Fibroblast of skin of left quadriceps (primary cell): ENCODE measurements at regions not wholly inside any gene's neighbourhood (a gene's known extent, or its start where the extent isn't known, plus 50 kb on each side); places are given as distances from the start of the nearest gene placed in this dataset.

Experiments
- DNase-seq, 2 experiments: peaks; one replicate each; pipeline ENCODE4 v3.0.0-alpha.2; 2013; ENCODE audit warnings: low read depth in 2 of 2

DNA sequence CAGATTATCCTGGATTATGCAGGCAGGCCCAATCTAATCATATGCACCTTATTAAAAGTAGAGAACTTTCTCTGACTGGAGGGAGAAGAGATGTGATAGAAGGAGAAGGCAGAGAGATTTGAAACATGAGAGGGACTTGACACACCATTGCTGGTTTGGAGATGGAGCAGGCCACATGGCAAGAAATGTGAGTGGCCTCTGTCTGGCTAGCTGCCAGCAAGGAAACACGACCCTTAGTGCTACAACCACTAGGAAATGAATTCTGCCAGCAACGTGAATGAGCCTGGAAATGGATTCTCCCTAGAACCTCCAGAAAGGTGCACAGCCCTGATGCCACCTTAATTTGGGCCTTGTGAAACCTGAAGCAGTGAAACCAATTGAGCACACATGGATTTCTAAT is 79.5 kb upstream of the MBNL3 start:
- DNase-seq = no peak

DNA sequence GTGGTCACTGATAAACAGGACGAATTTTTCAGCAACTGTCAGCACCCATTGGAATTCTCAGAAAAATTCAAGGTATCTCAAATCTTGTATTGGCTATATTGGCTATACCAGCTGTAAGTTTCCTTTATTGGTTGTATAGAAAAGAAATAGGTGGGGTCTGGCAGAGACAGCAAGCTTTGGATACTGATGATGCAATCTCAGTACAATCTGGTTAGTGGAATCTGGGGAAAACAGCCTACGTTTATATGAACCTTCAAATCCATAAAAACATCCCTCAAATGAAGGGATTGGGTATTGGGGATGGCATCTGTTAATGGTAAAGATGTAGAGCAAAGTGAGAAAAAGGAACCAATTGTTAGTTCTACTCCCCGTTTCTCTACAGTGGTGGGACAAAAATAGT is 76.4 kb upstream of the MBNL3 start:
- peak in 1 of 2 experiments; percentile 8 for DNase-seq

DNA sequence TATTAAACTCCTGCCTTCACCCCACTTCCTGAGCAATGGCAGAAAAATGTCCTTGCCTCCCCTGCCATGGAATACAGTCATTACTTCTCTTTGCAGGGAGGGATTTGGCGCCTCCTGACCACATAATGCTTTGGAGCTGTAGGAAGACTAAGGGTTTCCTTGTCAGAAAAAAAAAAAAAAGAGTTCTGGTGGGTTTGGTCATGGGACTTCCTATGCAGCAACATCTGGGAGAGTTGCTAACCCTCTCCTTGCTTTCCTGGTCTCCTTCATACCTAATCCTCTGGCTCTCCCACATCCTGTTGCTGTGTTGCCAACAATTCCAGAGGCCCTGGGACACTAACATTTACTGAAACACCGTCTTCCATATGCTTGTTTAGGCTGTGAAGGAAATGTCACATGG is 75.1 kb upstream of the MBNL3 start:
- peak; percentile 38 to 39 for DNase-seq

DNA sequence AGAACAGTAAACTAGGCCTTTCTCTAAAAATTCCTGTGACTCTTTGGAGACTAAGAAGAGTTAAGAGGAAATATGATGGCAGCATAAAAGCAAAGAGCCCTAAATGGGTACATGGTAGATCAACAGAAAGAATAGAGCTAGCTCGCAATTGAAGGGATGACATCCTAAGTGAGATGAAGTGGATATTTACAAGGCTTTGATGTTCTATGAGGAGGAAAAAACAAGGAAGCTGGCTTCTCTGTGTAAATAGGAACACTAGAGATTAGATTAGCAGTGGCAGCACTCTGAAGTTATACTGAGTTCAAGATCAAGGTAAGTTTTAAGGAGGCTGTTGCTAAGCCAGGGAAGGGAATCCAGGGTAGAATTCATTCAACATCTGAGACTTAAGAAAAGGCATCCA is 73.1 kb upstream of the MBNL3 start:
- DNase-seq = no peak

DNA sequence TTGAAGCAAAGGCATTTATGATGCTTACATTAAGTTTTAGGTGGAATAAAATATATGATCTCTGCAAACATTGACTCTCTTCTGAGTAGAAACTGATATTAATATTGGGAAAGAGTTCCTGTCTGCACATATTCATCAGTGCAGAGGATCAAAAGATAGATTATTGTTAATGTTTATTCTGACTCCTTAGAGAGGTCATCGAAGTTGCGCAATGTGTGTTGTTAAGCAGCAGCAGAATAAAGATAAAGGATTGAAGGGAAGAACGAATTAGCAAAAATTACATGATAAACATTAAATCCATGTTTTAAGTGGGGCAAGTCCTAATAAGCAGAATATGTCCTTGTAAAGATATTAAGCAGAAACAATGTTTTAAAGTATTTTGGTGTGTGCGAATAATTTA is 72.6 kb upstream of the MBNL3 start:
- no peak for DNase-seq

DNA sequence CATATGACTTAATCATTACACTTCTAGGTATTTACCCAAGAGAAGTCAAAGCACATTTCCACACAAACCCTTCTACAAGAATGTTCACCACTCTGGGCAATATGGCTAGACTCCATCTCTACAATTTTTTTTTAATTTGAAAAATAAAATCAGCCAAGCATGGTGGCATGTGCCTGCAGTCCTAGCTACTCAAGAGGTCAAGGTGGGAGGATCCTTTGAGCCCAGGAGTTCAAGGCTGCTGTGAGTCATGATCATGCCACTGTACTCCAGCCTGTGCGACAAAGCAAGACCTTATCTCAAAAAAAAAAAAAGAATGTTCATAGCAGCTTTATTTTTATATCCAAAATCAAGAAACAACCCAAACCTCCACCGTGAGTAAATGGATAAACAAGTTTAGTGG is 70.3 kb upstream of the MBNL3 start:
- no peak for DNase-seq

DNA sequence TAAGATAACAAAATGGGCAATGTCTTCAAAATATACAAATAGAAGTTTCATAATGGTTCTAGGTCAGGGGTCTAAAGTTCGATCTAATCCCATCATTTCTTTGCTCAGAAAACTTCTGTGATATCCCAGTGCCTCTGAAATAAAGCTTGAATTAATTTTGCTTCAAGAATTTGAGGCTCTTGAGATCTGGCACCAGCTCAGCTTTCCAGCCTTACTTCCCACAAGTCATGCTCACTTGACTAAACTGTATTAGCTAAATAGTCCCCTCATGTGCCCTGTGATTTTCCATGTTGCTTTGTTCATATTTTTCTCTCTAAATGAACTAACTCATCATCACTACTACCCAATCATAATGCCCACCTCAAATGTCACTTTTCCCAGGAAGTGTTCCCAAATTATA is 50.8 kb upstream of the MBNL3 start:
- no peak for DNase-seq
